ENCODE measurements at regions not wholly inside any gene's neighbourhood (a gene's known extent, or its start where the extent isn't known, plus 50 kb on each side); places are given as distances from the start of the nearest gene placed in this dataset.

- TF ChIP-seq POLR2A (IDR thresholded peaks at IDR 0.05): no peak
- TF ChIP-seq, protein P1, sequence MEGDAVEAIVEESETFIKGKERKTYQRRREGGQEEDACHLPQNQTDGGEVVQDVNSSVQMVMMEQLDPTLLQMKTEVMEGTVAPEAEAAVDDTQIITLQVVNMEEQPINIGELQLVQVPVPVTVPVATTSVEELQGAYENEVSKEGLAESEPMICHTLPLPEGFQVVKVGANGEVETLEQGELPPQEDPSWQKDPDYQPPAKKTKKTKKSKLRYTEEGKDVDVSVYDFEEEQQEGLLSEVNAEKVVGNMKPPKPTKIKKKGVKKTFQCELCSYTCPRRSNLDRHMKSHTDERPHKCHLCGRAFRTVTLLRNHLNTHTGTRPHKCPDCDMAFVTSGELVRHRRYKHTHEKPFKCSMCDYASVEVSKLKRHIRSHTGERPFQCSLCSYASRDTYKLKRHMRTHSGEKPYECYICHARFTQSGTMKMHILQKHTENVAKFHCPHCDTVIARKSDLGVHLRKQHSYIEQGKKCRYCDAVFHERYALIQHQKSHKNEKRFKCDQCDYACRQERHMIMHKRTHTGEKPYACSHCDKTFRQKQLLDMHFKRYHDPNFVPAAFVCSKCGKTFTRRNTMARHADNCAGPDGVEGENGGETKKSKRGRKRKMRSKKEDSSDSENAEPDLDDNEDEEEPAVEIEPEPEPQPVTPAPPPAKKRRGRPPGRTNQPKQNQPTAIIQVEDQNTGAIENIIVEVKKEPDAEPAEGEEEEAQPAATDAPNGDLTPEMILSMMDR (IDR thresholded peaks at IDR 0.05): no peak
These were observed 164.5 kb upstream of the TLE3 start for GRCh38 chr15:70262171-70262570.
